ENCODE measurements at regions not wholly inside any gene's neighbourhood (a gene's known extent, or its start where the extent isn't known, plus 50 kb on each side); places are given as distances from the start of the nearest gene placed in this dataset.

DNA sequence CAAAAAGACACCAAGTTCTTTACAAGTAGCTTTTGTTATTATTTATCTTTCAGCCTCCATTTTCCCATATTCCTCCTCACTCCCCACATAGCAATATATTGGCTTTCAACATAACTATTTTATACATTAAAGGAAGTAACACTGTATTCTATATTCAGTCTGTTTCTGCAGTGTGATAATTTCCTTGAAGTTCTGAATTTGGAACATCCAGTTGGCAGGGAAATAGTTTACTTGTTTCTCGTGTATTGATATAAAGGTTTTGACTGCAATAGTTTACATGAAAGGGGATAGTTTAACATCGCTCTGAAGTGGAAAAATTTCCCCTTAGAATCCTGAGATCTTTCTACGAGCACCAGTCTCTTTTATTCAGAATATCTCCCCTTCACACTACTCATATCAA is 341.5 kb upstream of the ANO3 start:
- TF ChIP-seq, protein P1, sequence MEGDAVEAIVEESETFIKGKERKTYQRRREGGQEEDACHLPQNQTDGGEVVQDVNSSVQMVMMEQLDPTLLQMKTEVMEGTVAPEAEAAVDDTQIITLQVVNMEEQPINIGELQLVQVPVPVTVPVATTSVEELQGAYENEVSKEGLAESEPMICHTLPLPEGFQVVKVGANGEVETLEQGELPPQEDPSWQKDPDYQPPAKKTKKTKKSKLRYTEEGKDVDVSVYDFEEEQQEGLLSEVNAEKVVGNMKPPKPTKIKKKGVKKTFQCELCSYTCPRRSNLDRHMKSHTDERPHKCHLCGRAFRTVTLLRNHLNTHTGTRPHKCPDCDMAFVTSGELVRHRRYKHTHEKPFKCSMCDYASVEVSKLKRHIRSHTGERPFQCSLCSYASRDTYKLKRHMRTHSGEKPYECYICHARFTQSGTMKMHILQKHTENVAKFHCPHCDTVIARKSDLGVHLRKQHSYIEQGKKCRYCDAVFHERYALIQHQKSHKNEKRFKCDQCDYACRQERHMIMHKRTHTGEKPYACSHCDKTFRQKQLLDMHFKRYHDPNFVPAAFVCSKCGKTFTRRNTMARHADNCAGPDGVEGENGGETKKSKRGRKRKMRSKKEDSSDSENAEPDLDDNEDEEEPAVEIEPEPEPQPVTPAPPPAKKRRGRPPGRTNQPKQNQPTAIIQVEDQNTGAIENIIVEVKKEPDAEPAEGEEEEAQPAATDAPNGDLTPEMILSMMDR (conservative IDR thresholded peaks at IDR 0.05; ENCODE audit: low read depth, low read length), result no peak
- no peak for TF ChIP-seq EZH2 (IDR thresholded peaks at IDR 0.05; ENCODE audit: borderline replicate concordance, low read depth, low read length, poor library complexity, severe bottlenecking)
